Astrocyte of the spinal cord (primary cell): ENCODE measurements at regions not wholly inside any gene's neighbourhood (a gene's known extent, or its start where the extent isn't known, plus 50 kb on each side); places are given as distances from the start of the nearest gene placed in this dataset.

Experiments used
- DNase-seq: peaks from one replicate; pipeline ENCODE4 v3.0.0; 2011; ENCODE audit warnings: low read depth, low spot score
- H3K4me3 ChIP-seq: 2 replicates; pipeline ENCODE4 v1.5.1; 2011; ENCODE audit warnings: low read depth, mild to moderate bottlenecking, low read length, moderate library complexity
- CTCF ChIP-seq: IDR thresholded peaks from 2 replicates; pipeline ENCODE4 v1.5.1; 2012; ENCODE audit warnings: low read depth, mild to moderate bottlenecking, low read length, inconsistent platforms
- in situ Hi-C: cut with HindIII; loops from 2 replicates; pipeline ENCODE4 v1.10.0; 2017; ENCODE audit warnings: low sequenced_read_pairs

- TF ChIP-seq CTCF: no peak
- in situ Hi-C loops: no loop called here
- H3K4me3 ChIP-seq: no peak overlapping the region
- peak; percentile 27 for DNase-seq
These were observed 115.0 kb downstream of the DNAJB9 start for GRCh38 chr7:108684629-108685028.

- no peak for DNase-seq
- no peak overlapping the region for H3K4me3 ChIP-seq
- in situ Hi-C loops: no loop called here
- no peak for TF ChIP-seq CTCF
These were observed 116.8 kb downstream of the DNAJB9 start for GRCh38 chr7:108686494-108686893.

GRCh38 chr7:108697254-108697653, 127.6 kb downstream of the DNAJB9 start:
- TF ChIP-seq CTCF: no peak
- no peak for DNase-seq
- in situ Hi-C loops: no loop called here
- no peak overlapping the region for H3K4me3 ChIP-seq

GRCh38 chr7:108711611-108712010, 141.9 kb downstream of the DNAJB9 start:
- in situ Hi-C loops: no loop called here
- no peak for DNase-seq
- TF ChIP-seq CTCF: no peak
- no peak overlapping the region for H3K4me3 ChIP-seq

GRCh38 chr7:108716783-108717182, 147.1 kb downstream of the DNAJB9 start:
- no peak overlapping the region for H3K4me3 ChIP-seq
- no peak for TF ChIP-seq CTCF
- in situ Hi-C loops: no loop called here
- peak; percentile 41 for DNase-seq

GRCh38 chr7:108717781-108718180, 148.1 kb downstream of the DNAJB9 start:
- TF ChIP-seq CTCF: no peak
- no peak for DNase-seq
- in situ Hi-C loops: no loop called here
- H3K4me3 ChIP-seq: no peak overlapping the region

- in situ Hi-C loops: no loop called here
- no peak for TF ChIP-seq CTCF
- DNase-seq: no peak
- no peak overlapping the region for H3K4me3 ChIP-seq
These were observed 150.0 kb downstream of the DNAJB9 start for GRCh38 chr7:108719631-108720030.
